Gastrocnemius medialis (tissue), 4 donors: ENCODE measurements at regions not wholly inside any gene's neighbourhood (a gene's known extent, or its start where the extent isn't known, plus 50 kb on each side); places are given as distances from the start of the nearest gene placed in this dataset.
A peak's percentile ranks its signal among the peaks of the same experiment; 100 is the strongest.

Experiments used
- ATAC-seq, 2 donors: fragments of 150-250 bp; one replicate each; pipeline ENCODE4 v1.9.1; 2016
- DNase-seq, 2 donors: peaks; one replicate each; pipeline ENCODE4 v3.0.0-alpha.2; 2019
- H3K27ac ChIP-seq, 4 donors: fragments of 200-600 bp; sonication (generic); 1 replicate in 1 of 4; 2 replicates in 3 of 4; pipeline ENCODE4 v1.5.1; 2016 to 2018; ENCODE audit warnings: mild to moderate bottlenecking in 2 of 4, moderate library complexity in 1 of 4
- H3K27me3 ChIP-seq, 3 donors: fragments of 200-600 bp; sonication (generic) in 2 of 3; 1 replicate in 1 of 3; 2 replicates in 2 of 3; pipeline versions ENCODE4 v1.5.1 to v1.6.0; 2016 to 2019; ENCODE audit warnings: mild to moderate bottlenecking in 1 of 3, moderate library complexity in 1 of 3
- H3K36me3 ChIP-seq, 2 donors: fragments of 200-600 bp; sonication (generic) in 1 of 2; one replicate each; pipeline ENCODE4 v1.5.1; 2017 to 2018
- H3K4me1 ChIP-seq, 2 donors: fragments of 200-600 bp; sonication (generic) in 1 of 2; one replicate each; pipeline ENCODE4 v1.5.1; 2016 to 2017; ENCODE audit warnings: mild to moderate bottlenecking in 2 of 2
- H3K4me3 ChIP-seq, 4 donors: fragments of 200-600 bp; sonication (generic) in 3 of 4; 1 replicate in 1 of 4; 2 replicates in 3 of 4; pipeline ENCODE4 v1.5.1; 2016 to 2019; ENCODE audit warnings: mild to moderate bottlenecking in 2 of 4
- H3K9me3 ChIP-seq, 3 donors: fragments of 200-600 bp; sonication (generic) in 2 of 3; 1 replicate in 1 of 3; 2 replicates in 2 of 3; pipeline ENCODE4 v1.5.1; 2016 to 2019
- CTCF ChIP-seq, 5 experiments: fragments of 450-650 bp in 3 of 5; fragments of 200-600 bp in 2 of 5; sonication (generic) in 2 of 5; IDR thresholded peaks in 4 of 5; conservative IDR thresholded peaks in 1 of 5; 1 replicate in 4 of 5; 2 replicates in 1 of 5; pipeline ENCODE4 v1.5.1; 2016 to 2019; ENCODE audit warnings: antibody characterized with exemption in 5 of 5, mild to moderate bottlenecking in 3 of 5, moderate library complexity in 3 of 5
- POLR2A ChIP-seq, 2 donors: fragments of 450-650 bp; IDR thresholded peaks; one replicate each; pipeline ENCODE4 v1.6.1; 2017; ENCODE audit warnings: antibody characterized with exemption in 2 of 2, mild to moderate bottlenecking in 2 of 2, moderate library complexity in 2 of 2
- in situ Hi-C, 4 donors: fragments of 200-750 bp; cut with MboI; loops; one replicate each; pipeline versions ENCODE4 v1.15.0 to v1.8.0; 2017; ENCODE audit warnings: low sequenced_read_pairs in 4 of 4
- intact Hi-C: fragments of 100-400 bp; cut with DNase I; formaldehyde crosslinking; loops from one replicate; pipeline ENCODE4 v1.15.1; 2023; ENCODE audit warnings: low total_unique reads

GRCh38 chr13:76762721-76763120 is 123.5 kb downstream of the KCTD12 start:
- intact Hi-C loops = no loop called here
- TF ChIP-seq CTCF (IDR thresholded peaks at IDR 0.05 in 4 of 5, conservative IDR thresholded peaks at IDR 0.05 in 1 of 5) (no peak), POLR2A (IDR thresholded peaks at IDR 0.05) (no peak)
- in situ Hi-C loops = no loop called here
- H3K27me3 ChIP-seq = no peaks in the 10 kb centered on the region
- no peaks in the 10 kb centered on the region for H3K36me3 ChIP-seq
- H3K9me3 ChIP-seq = no peaks in the 10 kb centered on the region
- DNase-seq (no peak), ATAC-seq (no peak)
- H3K4me1 ChIP-seq = peaks cover 0 to 5% of the 10 kb centered on the region in 2 donors
- no peak overlapping the region for H3K4me3 ChIP-seq
- H3K27ac ChIP-seq = peak overlapping the region in 1 of 4 donors; percentile 4

- Histone ChIP-seq H3K4me1 (peaks cover 0 to 2% of the 10 kb centered on the region in 2 donors), H3K9me3 (no peaks in the 10 kb centered on the region), H3K4me3 (no peak overlapping the region), H3K27me3 (no peaks in the 10 kb centered on the region), H3K36me3 (no peaks in the 10 kb centered on the region), H3K27ac (no peak overlapping the region)
- in situ Hi-C loops = no loop called here
- intact Hi-C loops = no loop called here
- no peak for ATAC-seq
- TF ChIP-seq POLR2A (IDR thresholded peaks at IDR 0.05) (no peak), CTCF (IDR thresholded peaks at IDR 0.05 in 4 of 5, conservative IDR thresholded peaks at IDR 0.05 in 1 of 5) (no peak)
- no peak for DNase-seq
Measured at GRCh38 chr13:76759877-76760276, 126.3 kb downstream of the KCTD12 start.

- in situ Hi-C loops = no loop called here
Measured at GRCh38 chr13:76758738-76759137, 127.5 kb downstream of the KCTD12 start.

GRCh38 chr13:76758257-76758656 is 127.9 kb downstream of the KCTD12 start:
- DNase-seq = no peak
- no peak for TF ChIP-seq CTCF (IDR thresholded peaks at IDR 0.05 in 4 of 5, conservative IDR thresholded peaks at IDR 0.05 in 1 of 5)
- in situ Hi-C loops (no loop called here), intact Hi-C loops (no loop called here)
- Histone ChIP-seq H3K4me3 (no peak overlapping the region), H3K27ac (no peak overlapping the region), H3K9me3 (no peaks in the 10 kb centered on the region), H3K4me1 (no peaks in the 10 kb centered on the region), H3K27me3 (no peaks in the 10 kb centered on the region), H3K36me3 (no peaks in the 10 kb centered on the region)
- no peak for ATAC-seq

More at GRCh38 chr13:76758738-76759137, 127.5 kb downstream of the KCTD12 start:
- intact Hi-C loops = no loop called here
- no peak for DNase-seq
- Histone ChIP-seq H3K4me1 (no peaks in the 10 kb centered on the region), H3K9me3 (no peaks in the 10 kb centered on the region), H3K27me3 (no peaks in the 10 kb centered on the region), H3K36me3 (no peaks in the 10 kb centered on the region), H3K27ac (no peak overlapping the region), H3K4me3 (no peak overlapping the region)
- TF ChIP-seq POLR2A (IDR thresholded peaks at IDR 0.05) = no peak
- TF ChIP-seq CTCF (IDR thresholded peaks at IDR 0.05 in 4 of 5, conservative IDR thresholded peaks at IDR 0.05 in 1 of 5) = no peak
- no peak for ATAC-seq

GRCh38 chr13:76756451-76756850 is 129.8 kb downstream of the KCTD12 start:
- in situ Hi-C loops = no loop called here
- no peak for DNase-seq
- intact Hi-C loops = no loop called here
- TF ChIP-seq POLR2A (IDR thresholded peaks at IDR 0.05) (no peak), CTCF (IDR thresholded peaks at IDR 0.05 in 4 of 5, conservative IDR thresholded peaks at IDR 0.05 in 1 of 5) (no peak)
- ATAC-seq = no peak
- no peak overlapping the region for H3K27ac ChIP-seq
- no peaks in the 10 kb centered on the region for H3K9me3 ChIP-seq
- no peak overlapping the region for H3K4me3 ChIP-seq
- H3K36me3 ChIP-seq = no peaks in the 10 kb centered on the region
- no peaks in the 10 kb centered on the region for H3K27me3 ChIP-seq
- no peaks in the 10 kb centered on the region for H3K4me1 ChIP-seq
